HAP-1 (cell line): ENCODE measurements at regions not wholly inside any gene's neighbourhood (a gene's known extent, or its start where the extent isn't known, plus 50 kb on each side); places are given as distances from the start of the nearest gene placed in this dataset.
A peak's percentile ranks its signal among the peaks of the same experiment; 100 is the strongest.
"Not testable (repeated sequence)": the region's sequence is repeated elsewhere in the genome, so short reads cannot be mapped to it uniquely, and the experiment has no call there.

Source experiments
- DNase-seq, 2 experiments: peaks; one replicate each; pipeline ENCODE4 v3.0.0-alpha.2; 2016 to 2020; ENCODE audit warnings: low spot score in 2 of 2
- H3K27me3 ChIP-seq: fragments of 250-450 bp; sonication (Bioruptor Pico); 2 replicates; pipeline ENCODE4 v1.5.1; 2020; ENCODE audit warnings: low read depth, mild to moderate bottlenecking, moderate library complexity
- H3K36me3 ChIP-seq: fragments of 250-450 bp; sonication (Bioruptor Pico); replicated peaks from 2 replicates; pipeline ENCODE4 v1.5.1; 2020; ENCODE audit warnings: mild to moderate bottlenecking
- H3K4me1 ChIP-seq: fragments of 250-450 bp; sonication (Bioruptor Pico); 2 replicates; pipeline ENCODE4 v1.5.1; 2020; ENCODE audit warnings: mild to moderate bottlenecking
- H3K4me3 ChIP-seq: fragments of 250-450 bp; sonication (Bioruptor Pico); 2 replicates; pipeline ENCODE4 v1.5.1; 2020; ENCODE audit warnings: mild to moderate bottlenecking, moderate library complexity
- H3K9me3 ChIP-seq: fragments of 250-450 bp; sonication (Bioruptor Pico); 2 replicates; pipeline ENCODE4 v1.5.1; 2020; ENCODE audit warnings: mild to moderate bottlenecking, moderate library complexity
- in situ Hi-C: fragments of 300-500 bp; cut with MboI; formaldehyde crosslinking; loops from 3 replicates; pipeline ENCODE4 v1.14.3; 2020; ENCODE audit warnings: low sequenced_read_pairs, inconsistent platforms, mixed read lengths

DNA sequence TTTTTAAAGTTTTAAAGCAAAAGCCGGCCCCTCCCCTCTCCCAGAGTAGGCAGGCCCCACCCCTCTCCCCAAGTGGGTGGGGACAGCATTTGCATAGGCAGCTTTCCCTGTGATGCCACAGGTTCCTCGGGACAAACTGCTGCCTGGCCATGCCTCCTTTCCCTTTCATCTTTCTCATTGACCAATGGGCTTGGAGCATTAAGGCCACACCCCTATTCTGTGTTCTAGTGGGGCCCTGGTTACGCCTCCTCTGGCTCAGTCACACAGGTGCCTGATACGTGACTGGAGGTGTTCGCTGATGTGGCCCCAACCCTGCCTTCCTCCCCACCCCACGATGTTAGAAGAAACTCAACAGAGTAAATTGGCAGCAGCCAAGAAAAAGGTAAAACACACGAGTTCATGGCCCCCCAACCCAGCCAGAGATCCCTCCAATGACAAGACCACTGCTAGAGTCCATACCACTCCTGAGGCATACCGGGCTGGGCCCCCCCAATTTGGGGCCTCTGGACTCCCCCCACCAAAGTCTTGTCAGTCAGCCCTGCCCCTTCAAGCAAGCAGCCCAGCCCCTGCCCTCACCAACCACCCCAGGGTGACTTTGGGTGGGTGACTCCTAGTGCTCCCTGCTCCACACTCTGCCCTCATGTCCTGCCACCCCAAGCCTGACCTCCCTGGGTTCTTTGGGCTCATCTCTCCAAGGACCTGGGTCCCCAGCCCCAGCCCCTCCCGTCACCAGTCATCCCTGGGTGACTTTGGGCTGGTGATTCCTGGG is 62.8 kb upstream of the CSPG4 start:
- H3K4me1 ChIP-seq, result peaks cover 15% of the 10 kb centered on the region
- H3K9me3 ChIP-seq, result no peaks in the 10 kb centered on the region; the same call in 1 of the 2 replicates
- H3K27me3 ChIP-seq, result no peaks in the 10 kb centered on the region
- in situ Hi-C loops, result no loop called here
- no peaks in the 10 kb centered on the region for H3K36me3 ChIP-seq
- H3K4me3 ChIP-seq, result no peak overlapping the region
- DNase-seq, result peak in 1 of 2 experiments; percentile 60

DNA sequence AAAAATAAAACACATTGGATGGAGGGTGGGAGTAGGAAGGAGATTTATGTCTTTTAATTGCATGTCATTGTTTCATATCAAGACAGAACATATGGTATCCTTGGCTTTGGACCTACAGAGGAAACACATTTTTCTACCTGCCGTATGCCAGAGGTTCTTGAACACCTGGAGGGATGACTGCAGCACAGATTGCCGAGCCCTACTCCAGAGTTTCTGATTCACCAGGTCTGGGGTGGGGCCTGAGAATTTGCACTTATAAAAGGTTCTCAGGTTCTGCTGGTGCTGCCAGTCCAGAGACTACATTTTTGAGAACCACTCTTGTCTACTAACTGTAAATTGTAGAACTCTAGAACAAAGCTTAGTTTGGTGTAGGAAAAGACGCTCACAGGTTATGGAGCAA is 61.3 kb upstream of the CSPG4 start:
- H3K36me3 ChIP-seq, H3K4me3 ChIP-seq, H3K27me3 ChIP-seq, in situ Hi-C loops, DNase-seq, H3K9me3 ChIP-seq: not testable (repeated sequence)
- H3K4me1 ChIP-seq, result peaks cover 15% of the 10 kb centered on the region

DNA sequence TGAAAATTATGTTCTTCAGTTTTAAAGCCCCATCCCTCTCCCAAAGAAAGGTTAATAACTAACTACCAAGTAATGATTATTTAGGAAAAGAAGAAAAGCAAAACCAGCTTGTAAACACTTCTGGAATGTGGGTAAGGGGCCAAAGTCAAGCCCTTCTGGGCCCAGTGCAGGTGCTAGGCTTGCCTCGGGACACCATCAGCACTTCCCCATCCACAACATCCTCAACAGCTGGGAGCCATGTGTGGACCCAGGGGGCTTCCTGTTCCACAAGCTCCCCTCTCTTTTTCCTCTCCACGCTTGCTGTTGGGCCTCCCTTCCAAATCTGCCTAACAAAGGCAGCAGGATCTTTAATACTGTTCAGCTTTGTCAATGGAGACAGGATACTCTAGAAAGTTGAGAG is 58.4 kb upstream of the CSPG4 start:
- H3K36me3 ChIP-seq, in situ Hi-C loops, H3K4me3 ChIP-seq, H3K9me3 ChIP-seq, H3K27me3 ChIP-seq: not testable (repeated sequence)
- H3K4me1 ChIP-seq, result peaks cover 10% of the 10 kb centered on the region
- peak; percentile 34 to 60 for DNase-seq

DNA sequence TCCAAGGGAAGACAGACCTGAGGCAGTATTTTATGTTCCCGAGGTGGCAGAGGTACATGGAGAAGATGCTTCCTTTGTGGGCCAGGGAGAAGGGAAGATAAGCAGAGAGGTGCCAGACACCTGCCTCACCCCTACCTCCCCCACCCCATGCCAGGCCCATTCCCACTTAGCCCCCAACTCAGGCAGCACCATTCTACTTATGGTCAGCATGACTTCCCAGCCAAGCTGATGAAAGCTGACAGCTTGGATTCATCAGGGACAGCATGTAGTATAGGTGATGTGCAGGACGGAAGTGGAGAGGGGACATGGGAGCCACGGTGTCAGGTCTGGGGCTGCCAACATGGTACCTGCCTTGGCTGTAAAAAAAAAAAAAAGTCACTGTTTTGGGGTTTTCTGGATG is 57.5 kb upstream of the CSPG4 start:
- in situ Hi-C loops, result no loop called here
- no peaks in the 10 kb centered on the region for H3K27me3 ChIP-seq
- no peak overlapping the region for H3K4me3 ChIP-seq
- no peaks in the 10 kb centered on the region; the same call in 1 of the 2 replicates for H3K9me3 ChIP-seq
- no peaks in the 10 kb centered on the region for H3K36me3 ChIP-seq
- H3K4me1 ChIP-seq, result peaks cover 10% of the 10 kb centered on the region
- peak in 1 of 2 experiments; percentile 7 for DNase-seq

DNA sequence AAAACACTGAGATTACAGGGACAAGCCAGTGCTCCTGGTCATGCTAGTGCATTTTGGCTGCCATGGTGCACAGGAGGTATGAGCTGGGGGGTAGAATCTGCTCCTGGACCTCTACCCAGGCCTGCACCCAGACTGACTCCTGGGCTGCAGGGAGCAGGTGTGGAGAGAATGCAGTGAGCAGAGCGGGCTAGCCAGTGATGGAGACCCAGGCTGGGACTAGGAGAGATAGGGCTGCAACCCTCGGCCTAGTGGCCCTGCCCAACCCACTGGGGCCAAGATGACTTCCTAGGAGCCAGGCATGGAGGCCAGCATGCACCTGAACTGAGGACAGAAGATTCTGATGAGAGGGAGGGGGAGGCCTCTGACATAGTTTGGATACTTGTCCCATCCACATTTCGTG is 55.9 kb upstream of the CSPG4 start:
- peak in 1 of 2 experiments; percentile 5 for DNase-seq
- H3K9me3 ChIP-seq, H3K27me3 ChIP-seq, H3K4me3 ChIP-seq, H3K36me3 ChIP-seq, in situ Hi-C loops: not testable (repeated sequence)
- H3K4me1 ChIP-seq, result peaks cover 10% of the 10 kb centered on the region

DNA sequence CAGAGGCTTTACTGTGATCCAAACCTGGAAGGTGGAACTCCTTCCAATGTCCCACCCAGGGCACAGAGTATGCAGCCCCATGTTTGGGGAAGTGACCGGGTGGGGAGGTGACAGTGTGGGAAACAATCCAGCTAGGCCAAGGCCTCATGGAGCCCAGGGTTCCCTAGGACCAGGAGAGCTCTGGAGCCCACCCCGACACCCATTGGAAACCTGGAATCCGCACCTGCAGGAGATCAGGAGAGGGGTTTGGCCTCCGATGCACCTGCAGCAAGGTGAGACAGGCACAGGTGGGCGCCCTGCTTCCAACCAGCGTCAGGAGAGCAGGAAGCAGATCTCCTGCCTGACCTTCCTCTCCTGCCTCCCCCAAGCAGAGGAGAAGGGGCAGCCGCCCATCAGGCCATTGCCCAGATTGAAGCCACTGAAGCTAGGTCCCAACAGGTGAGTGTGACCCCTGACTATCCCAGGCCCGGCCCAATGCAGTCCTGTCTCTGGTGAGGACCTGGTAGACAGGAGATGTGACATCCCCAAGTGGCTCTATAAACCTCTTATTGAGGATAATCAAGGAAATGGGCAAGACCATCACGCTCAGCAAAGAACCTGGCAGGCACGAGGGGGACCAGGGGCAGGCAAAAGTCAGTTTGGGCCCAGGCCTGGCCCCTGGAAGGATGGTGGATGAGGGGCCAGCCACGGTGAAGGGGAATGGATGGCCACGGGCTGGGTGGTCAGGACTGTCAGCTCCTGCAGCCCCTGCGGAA is 53.1 kb upstream of the CSPG4 start:
- not testable (repeated sequence) for DNase-seq

DNA sequence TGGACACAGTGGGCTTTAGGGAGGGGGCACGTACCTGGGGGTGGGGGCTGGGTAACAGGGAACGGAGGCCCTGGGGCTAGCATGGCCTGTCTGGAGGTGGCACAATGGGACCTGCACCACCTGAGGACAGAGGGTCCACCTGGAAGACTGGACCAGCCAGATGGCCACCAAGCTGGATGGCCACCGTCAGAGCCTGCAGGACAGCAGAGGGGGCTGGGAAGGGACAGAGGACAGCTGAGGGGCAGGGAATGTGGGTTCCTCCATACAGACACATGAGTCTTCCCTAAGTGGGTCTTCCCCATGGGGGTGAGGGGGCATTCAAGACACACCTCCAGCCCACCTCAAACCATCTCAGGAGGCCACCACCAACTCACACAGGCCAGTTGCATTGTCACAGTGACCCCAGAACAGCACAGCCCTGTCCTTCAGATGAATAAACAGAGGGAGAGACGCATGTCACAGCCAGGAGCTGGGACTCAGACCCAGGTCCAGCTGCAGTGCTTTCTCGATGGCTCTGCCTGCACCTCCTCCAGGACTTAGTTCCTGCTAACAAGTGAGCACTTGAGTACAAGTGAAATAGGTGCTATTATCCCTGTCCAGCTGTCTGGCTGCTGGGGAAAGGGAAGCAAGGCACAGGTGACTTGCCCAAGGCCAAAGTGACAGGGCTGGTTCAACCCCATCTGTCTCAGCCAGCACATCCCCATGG is 52.4 kb upstream of the CSPG4 start:
- H3K4me1 ChIP-seq, DNase-seq, H3K4me3 ChIP-seq, H3K36me3 ChIP-seq, H3K9me3 ChIP-seq, in situ Hi-C loops, H3K27me3 ChIP-seq: not testable (repeated sequence)

More for the DNA sequence above, 53.1 kb upstream of the CSPG4 start:
- in situ Hi-C loops, H3K9me3 ChIP-seq, H3K4me1 ChIP-seq, H3K27me3 ChIP-seq, H3K36me3 ChIP-seq, H3K4me3 ChIP-seq: not testable (repeated sequence)

DNA sequence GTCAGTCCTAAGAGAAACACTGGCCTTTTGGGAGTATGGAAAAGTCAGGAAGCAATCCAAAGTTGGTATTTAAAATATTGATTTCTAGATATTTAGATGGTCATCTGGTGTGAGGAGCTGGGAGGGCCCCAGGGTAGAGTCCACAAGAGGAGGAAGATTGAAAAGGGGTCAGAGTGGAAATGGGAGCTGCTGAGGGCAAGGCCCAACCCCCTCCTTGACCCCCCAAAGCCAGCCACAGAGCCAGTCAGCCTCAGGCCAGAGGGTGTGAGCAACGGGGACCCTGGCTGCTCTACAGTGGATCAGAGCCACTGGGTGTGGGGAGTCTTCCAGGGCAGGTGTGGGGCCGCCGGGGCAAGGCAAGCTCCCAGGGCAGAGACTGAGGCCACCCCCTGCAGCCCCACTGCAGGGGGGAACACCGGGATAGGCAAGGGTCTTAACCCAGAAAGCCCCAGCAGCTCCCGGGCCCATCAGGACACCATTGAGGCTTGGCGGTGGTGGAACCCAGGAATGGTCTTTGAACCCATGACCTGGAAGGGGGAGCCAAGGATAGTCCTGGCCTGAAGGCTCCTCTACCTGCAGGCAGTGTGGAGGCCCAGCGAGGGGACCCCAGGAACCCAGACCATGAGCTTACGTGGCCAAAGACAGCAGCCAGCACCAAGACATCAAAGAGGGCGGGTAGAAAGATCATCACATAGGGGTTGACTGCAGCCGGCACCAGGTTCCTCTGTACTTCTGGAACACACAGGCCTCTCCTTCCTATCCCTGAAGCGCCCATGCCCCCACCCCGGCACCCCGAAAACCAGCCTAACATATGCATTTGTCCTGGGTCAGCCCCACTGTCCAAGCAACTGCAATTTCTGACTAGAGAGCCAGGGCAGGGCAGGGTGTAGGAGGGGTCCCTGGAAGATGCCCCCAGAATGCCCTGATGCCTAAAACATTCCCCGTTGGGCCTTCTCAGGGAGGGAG is 51.3 kb upstream of the CSPG4 start:
- in situ Hi-C loops, DNase-seq, H3K4me1 ChIP-seq, H3K27me3 ChIP-seq, H3K4me3 ChIP-seq, H3K9me3 ChIP-seq, H3K36me3 ChIP-seq: not testable (repeated sequence)

DNA sequence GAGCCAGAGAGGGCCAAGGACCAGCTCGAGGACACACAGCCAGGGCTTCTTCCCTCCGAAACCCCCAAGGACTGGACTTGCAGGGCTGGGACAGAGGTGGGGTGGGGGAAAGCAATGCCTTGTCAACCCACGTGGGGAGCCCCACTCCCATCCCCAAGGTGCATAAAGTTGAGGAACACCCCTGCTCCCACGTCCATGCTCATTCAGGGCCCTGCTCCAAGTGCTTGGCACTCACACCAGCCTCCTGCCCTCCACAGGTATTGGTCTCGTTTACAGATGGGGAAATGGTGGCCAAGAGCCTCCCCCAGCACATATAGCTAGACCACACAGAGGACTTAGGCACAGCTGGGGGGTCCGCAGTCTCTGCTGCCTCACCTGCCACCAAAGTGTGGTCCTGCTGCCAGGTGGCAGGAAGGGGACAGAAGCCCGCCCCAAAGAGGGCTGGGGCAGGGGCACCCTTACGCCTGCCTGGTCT is 50.5 kb upstream of the CSPG4 start:
- in situ Hi-C loops, result no loop called here
- no peaks in the 10 kb centered on the region for H3K36me3 ChIP-seq
- H3K9me3 ChIP-seq, result no peaks in the 10 kb centered on the region
- H3K27me3 ChIP-seq, result no peaks in the 10 kb centered on the region
- DNase-seq, result no peak
- no peak overlapping the region for H3K4me3 ChIP-seq
- peaks cover 6% of the 10 kb centered on the region for H3K4me1 ChIP-seq
